ENCODE measurements at regions not wholly inside any gene's neighbourhood (a gene's known extent, or its start where the extent isn't known, plus 50 kb on each side); places are given as distances from the start of the nearest gene placed in this dataset.

DNA sequence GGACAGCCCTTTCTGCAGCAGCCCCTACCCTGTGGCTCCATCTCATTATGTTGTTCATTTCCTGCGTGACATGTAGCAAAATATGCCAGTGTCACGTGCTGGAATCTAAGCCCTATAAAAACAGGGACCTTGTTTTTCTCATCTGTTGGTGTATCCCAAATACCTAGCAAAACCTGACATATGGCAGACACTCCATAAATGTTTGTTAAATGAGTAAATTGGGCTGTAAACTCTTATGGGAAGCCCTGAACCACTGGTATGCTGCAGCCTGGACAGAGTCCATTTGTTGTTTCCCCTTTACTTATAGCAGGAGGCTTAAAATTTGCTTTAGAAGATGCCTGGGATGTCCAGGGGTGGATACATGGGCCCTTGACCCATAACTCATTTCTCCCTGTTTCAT is 363.8 kb downstream of the NPHP4 start:
- no peak overlapping the region for H3K4me2 ChIP-seq (ENCODE audit: insufficient read depth, low read length)
- ATAC-seq (ENCODE audit: insufficient read depth, low read depth) (no peak), DNase-seq (no peak)
- H3K27me3 ChIP-seq (ENCODE audit: insufficient read depth, low read length, poor library complexity) = peaks cover 20% of the 10 kb centered on the region
- TF ChIP-seq EZH2 (IDR thresholded peaks at IDR 0.05; ENCODE audit: borderline replicate concordance, low read depth, low read length, severe bottlenecking) = no peak
- TF ChIP-seq, protein P1, sequence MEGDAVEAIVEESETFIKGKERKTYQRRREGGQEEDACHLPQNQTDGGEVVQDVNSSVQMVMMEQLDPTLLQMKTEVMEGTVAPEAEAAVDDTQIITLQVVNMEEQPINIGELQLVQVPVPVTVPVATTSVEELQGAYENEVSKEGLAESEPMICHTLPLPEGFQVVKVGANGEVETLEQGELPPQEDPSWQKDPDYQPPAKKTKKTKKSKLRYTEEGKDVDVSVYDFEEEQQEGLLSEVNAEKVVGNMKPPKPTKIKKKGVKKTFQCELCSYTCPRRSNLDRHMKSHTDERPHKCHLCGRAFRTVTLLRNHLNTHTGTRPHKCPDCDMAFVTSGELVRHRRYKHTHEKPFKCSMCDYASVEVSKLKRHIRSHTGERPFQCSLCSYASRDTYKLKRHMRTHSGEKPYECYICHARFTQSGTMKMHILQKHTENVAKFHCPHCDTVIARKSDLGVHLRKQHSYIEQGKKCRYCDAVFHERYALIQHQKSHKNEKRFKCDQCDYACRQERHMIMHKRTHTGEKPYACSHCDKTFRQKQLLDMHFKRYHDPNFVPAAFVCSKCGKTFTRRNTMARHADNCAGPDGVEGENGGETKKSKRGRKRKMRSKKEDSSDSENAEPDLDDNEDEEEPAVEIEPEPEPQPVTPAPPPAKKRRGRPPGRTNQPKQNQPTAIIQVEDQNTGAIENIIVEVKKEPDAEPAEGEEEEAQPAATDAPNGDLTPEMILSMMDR (IDR thresholded peaks at IDR 0.05; ENCODE audit: borderline replicate concordance, extremely low read depth, low read length, poor library complexity, severe bottlenecking) = no peak
- no peak overlapping the region for H3K4me3 ChIP-seq (ENCODE audit: low read depth in 1 of 2, low read length in 2 of 2)
- H3K27ac ChIP-seq (ENCODE audit: low read length) = no peak overlapping the region
- H3K36me3 ChIP-seq (ENCODE audit: insufficient read depth, low read length) = no peaks in the 10 kb centered on the region
- no peak overlapping the region for H3K9ac ChIP-seq (ENCODE audit: low read depth, low read length)
- H4K20me1 ChIP-seq (ENCODE audit: insufficient read depth, low read length) = no peaks in the 10 kb centered on the region
- no peaks in the 10 kb centered on the region for H3K79me2 ChIP-seq (ENCODE audit: insufficient read depth, low read length)
- no peak overlapping the region for H2AFZ ChIP-seq (ENCODE audit: low read depth, low read length)
- H3K9me3 ChIP-seq (ENCODE audit: insufficient read depth, low read length, severe bottlenecking) = no peaks in the 10 kb centered on the region
- H3K4me1 ChIP-seq (ENCODE audit: insufficient read depth, low read length) = no peaks in the 10 kb centered on the region

DNA sequence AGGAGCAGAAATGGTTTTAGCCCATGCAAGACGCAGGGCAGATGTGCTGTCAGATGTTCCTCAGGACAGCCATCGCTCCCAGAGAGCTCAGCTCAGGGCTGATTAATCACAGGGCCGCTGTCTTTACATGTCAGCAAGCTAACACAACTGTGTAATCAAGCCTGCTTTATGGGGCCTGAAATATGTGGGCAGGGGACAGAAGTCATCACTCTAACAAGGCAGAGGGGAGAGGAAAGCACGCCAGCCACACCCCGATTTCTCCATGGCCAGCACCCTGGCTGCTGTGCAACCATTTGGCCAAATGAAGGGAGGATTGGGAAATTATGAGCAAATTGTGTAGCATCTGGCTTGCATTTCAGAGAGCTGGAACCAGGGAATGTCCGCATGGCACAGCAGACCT is 368.8 kb downstream of the NPHP4 start:
- Histone ChIP-seq H3K9me3 (ENCODE audit: insufficient read depth, low read length, severe bottlenecking) (no peaks in the 10 kb centered on the region), H3K27me3 (ENCODE audit: insufficient read depth, low read length, poor library complexity) (peaks cover 18% of the 10 kb centered on the region), H3K4me3 (ENCODE audit: low read depth in 1 of 2, low read length in 2 of 2) (no peak overlapping the region), H3K79me2 (ENCODE audit: insufficient read depth, low read length) (no peaks in the 10 kb centered on the region), H3K9ac (ENCODE audit: low read depth, low read length) (no peak overlapping the region), H3K36me3 (ENCODE audit: insufficient read depth, low read length) (no peaks in the 10 kb centered on the region), H3K27ac (ENCODE audit: low read length) (no peak overlapping the region), H4K20me1 (ENCODE audit: insufficient read depth, low read length) (no peaks in the 10 kb centered on the region), H2AFZ (ENCODE audit: low read depth, low read length) (no peak overlapping the region), H3K4me1 (ENCODE audit: insufficient read depth, low read length) (no peaks in the 10 kb centered on the region), H3K4me2 (ENCODE audit: insufficient read depth, low read length) (no peak overlapping the region)
- ATAC-seq (ENCODE audit: insufficient read depth, low read depth) = no peak
- no peak for TF ChIP-seq EZH2 (IDR thresholded peaks at IDR 0.05; ENCODE audit: borderline replicate concordance, low read depth, low read length, severe bottlenecking)
- TF ChIP-seq, protein P1 (IDR thresholded peaks at IDR 0.05; ENCODE audit: borderline replicate concordance, extremely low read depth, low read length, poor library complexity, severe bottlenecking) = no peak
- DNase-seq = no peak

DNA sequence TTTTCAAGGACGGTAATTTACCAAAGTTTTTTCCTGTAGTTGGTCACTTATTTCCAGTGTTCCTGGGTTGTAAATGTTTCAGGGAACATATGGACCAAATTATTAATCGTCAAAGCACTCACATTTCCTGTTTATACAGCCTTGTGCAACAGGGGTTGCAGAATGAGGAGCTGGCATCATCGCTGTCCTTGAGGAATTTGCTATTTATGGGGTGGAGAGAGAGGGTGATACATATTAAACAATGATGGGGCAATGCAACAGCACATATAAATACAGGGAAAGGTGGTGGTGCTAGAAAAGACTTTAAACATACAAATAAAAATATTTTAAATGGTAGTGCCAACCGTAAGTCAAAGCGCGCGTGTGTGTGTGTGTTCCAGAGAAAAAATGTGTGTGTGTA is 369.8 kb downstream of the NPHP4 start:
- no peaks in the 10 kb centered on the region for H3K9me3 ChIP-seq (ENCODE audit: insufficient read depth, low read length, severe bottlenecking)
- no peak overlapping the region for H3K27ac ChIP-seq (ENCODE audit: low read length)
- no peak overlapping the region for H2AFZ ChIP-seq (ENCODE audit: low read depth, low read length)
- H4K20me1 ChIP-seq (ENCODE audit: insufficient read depth, low read length) = no peaks in the 10 kb centered on the region
- ATAC-seq (ENCODE audit: insufficient read depth, low read depth) (no peak), DNase-seq (no peak)
- no peaks in the 10 kb centered on the region for H3K4me1 ChIP-seq (ENCODE audit: insufficient read depth, low read length)
- no peak overlapping the region for H3K9ac ChIP-seq (ENCODE audit: low read depth, low read length)
- H3K4me3 ChIP-seq (ENCODE audit: low read depth in 1 of 2, low read length in 2 of 2) = no peak overlapping the region
- H3K79me2 ChIP-seq (ENCODE audit: insufficient read depth, low read length) = no peaks in the 10 kb centered on the region
- H3K4me2 ChIP-seq (ENCODE audit: insufficient read depth, low read length) = no peak overlapping the region
- no peak for TF ChIP-seq EZH2 (IDR thresholded peaks at IDR 0.05; ENCODE audit: borderline replicate concordance, low read depth, low read length, severe bottlenecking)
- TF ChIP-seq, protein P1 (IDR thresholded peaks at IDR 0.05; ENCODE audit: borderline replicate concordance, extremely low read depth, low read length, poor library complexity, severe bottlenecking) = no peak
- H3K27me3 ChIP-seq (ENCODE audit: insufficient read depth, low read length, poor library complexity) = peaks cover 18% of the 10 kb centered on the region
- no peaks in the 10 kb centered on the region for H3K36me3 ChIP-seq (ENCODE audit: insufficient read depth, low read length)

DNA sequence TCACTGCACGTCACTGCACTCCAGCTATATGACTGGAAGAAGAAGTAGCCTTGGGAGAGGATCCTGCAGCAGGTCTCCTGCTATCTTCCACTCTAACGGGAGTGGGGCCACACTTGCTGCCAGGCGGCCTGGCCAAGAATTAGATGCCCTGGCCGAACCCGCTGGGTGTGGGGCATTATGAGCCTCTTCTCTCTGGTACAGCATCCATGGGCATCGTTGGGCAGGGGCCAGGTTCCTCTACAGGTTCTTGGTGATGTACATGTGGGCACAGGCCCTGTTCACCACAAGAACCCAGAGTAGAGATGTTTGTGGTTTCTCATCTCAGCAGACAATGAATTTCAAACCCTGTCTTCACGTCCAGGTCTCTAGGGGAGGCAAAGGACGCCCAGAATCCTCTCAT is 370.5 kb downstream of the NPHP4 start:
- Histone ChIP-seq H3K4me2 (ENCODE audit: insufficient read depth, low read length) (no peak overlapping the region), H3K4me1 (ENCODE audit: insufficient read depth, low read length) (no peaks in the 10 kb centered on the region), H3K79me2 (ENCODE audit: insufficient read depth, low read length) (no peaks in the 10 kb centered on the region), H3K4me3 (ENCODE audit: low read depth in 1 of 2, low read length in 2 of 2) (no peak overlapping the region), H2AFZ (ENCODE audit: low read depth, low read length) (no peak overlapping the region), H3K9ac (ENCODE audit: low read depth, low read length) (no peak overlapping the region), H4K20me1 (ENCODE audit: insufficient read depth, low read length) (no peaks in the 10 kb centered on the region), H3K9me3 (ENCODE audit: insufficient read depth, low read length, severe bottlenecking) (no peaks in the 10 kb centered on the region), H3K36me3 (ENCODE audit: insufficient read depth, low read length) (no peaks in the 10 kb centered on the region), H3K27me3 (ENCODE audit: insufficient read depth, low read length, poor library complexity) (peaks cover 15% of the 10 kb centered on the region), H3K27ac (ENCODE audit: low read length) (no peak overlapping the region)
- DNase-seq = no peak
- no peak for TF ChIP-seq EZH2 (IDR thresholded peaks at IDR 0.05; ENCODE audit: borderline replicate concordance, low read depth, low read length, severe bottlenecking)
- TF ChIP-seq, protein P1 (IDR thresholded peaks at IDR 0.05; ENCODE audit: borderline replicate concordance, extremely low read depth, low read length, poor library complexity, severe bottlenecking) = no peak
- ATAC-seq (ENCODE audit: insufficient read depth, low read depth) = no peak
